ENCODE measurements at regions not wholly inside any gene's neighbourhood (a gene's known extent, or its start where the extent isn't known, plus 50 kb on each side); places are given as distances from the start of the nearest gene placed in this dataset.
"Not testable (repeated sequence)": the region's sequence is repeated elsewhere in the genome, so short reads cannot be mapped to it uniquely, and the experiment has no call there.

DNA sequence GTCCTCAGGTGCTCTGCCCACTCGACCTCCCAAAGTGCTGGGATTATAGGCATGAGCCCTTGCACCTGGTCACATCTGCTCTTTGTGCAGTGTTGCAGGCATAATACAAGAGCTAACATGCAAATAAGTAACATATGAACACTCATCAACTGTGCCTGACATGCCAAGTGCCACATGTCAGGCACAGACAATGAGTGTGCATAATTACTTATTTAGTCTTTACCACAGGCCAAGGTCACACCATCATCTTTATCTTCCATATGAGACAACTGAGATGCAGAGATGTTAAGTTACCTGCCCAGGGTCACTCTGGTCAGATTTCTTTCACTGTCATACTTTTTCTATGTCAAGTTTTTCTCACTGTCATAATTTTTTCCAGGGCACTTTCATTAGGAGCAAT lies 126.1 kb downstream of the PPIAL4G start:
- DNase-seq (ENCODE audit: low read depth in 2 of 2), result no peak

DNA sequence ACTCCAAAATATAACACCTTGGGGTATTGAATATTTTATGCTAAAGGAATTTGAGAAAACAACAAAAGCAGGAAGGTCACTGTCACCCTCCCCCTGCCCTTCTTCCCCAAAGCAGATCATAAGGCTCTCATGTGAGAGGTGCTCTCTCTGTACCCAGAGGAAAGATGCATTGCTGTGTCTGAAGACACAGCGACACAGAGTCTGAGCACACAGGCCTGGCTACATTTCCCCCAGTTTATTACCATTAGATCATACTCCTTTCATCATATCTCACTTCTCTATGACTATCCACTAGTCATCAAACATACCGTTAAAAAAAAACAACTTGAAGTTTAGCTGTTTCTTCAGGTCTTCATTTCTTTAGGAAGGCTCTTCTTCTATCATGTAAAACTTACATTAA lies 127.1 kb downstream of the PPIAL4G start:
- no peak for DNase-seq (ENCODE audit: low read depth in 2 of 2)

DNA sequence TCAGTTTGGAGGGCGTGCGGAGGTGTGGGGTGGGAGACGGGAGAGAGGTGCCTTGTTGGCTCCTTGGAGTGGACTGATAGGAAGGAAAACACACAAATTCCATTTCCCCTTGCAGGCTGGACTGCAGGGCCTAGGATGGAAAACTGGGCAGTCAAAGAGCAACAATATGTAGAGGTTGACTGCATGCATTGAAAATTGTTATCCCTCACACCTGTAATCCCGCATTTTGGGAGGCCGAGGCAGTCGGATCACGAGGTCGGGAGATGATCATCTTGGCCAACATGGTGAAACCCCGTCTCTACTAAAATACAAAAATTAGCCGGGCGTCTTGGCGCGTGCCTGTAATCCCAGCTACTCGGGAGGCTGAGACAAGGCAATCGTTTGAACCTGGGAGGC lies 128.2 kb downstream of the PPIAL4G start:
- DNase-seq (ENCODE audit: low read depth in 2 of 2), result no peak

DNA sequence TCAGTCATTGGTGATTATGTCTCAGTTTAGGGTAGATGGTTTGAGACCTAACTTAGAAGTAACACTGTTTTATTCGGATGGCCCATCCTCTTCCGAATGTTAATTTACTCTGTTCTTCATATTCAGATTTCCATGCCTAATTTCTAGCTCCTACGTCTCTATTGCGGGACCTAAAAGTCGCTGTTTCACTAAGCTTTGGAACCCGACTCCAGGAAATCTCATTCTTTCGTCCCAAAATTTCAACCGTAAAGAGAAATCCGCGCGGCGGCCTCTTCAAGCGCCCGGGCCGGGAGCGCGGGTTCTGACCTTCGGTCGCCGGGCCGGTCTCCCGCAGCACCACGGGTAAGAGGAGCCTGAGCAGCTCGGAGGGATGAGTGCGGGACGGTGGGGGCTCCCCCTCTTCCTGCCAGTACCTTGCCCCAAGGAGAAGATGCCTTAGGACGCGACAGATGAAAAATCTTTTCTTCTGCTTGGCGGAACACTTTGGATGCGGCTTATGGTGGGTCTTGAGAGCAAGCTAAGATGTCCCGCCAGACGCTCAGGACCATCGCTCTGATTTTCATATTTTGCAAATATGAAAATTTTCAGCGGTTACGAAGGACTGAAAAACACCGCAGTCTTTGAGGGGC lies 128.7 kb downstream of the PPIAL4G start:
- no peak for DNase-seq (ENCODE audit: low read depth in 2 of 2)

DNA sequence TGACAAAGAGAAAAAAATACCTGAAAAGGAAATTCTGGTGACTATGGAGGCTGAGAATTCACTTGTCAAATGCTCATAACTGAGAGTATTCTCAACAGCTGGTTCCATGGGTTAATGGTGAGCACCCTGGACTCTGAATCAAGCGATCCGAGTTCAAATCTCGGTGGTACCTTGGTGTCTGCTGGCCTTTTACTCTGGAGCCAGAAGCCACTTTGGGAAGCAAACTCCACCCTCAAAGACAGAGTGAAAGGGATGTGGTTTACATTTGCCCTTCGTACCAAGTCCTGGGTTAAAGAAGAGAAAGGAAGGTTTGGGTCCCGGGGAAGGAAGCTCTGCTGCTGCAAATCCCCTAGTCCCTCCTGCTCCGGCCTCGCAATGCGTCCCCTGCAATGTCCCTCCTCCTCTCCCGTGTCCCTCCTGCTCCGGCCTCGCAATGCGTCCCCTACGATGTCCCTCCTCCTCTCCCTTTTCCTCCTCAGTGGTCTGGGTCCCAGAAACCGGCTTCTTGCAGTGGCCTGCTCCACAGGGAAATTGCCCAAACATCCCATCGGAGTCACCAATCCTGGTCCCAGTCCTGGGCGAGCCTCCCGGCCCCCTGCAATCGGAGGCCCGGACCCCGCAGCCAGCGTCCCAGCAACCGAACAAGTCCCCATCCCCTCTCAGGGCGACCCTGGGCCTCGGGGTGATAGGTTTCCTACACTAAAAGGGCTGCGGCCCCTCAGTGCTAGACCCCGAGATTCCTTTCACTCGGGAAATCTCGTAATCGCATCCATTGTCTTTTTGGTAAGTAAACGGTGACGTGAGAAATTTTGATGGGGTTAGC lies 129.4 kb downstream of the PPIAL4G start:
- DNase-seq (ENCODE audit: low read depth in 2 of 2), result no peak

DNA sequence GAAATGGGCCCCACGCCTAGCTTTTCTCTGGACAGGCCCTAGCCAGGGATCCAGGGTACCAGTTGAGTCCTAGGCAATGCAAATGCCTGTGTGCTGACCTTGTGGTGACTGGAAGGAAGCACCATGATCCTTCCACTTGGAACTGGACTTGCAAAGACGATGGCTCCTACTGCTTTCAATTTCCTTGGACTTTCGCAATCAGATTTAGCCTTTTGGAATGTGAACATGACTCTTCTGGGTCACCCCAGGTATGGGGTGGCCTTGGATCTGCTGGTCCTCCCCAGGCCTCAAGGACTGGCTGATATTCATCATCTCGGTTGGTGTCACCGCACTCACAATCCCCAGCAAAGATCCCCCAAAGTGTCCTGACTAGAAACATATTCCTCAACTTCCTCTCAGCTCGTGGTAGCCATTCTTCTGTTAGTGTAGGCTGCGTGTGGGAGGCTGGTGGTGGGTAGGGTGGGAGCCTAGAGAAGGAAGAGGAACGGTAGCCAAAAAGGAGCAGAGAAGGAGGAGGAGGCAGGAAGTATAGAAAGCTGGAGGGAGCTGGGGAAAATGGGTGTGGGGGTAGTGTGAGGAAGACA lies 130.5 kb downstream of the PPIAL4G start:
- no peak for DNase-seq (ENCODE audit: low read depth in 2 of 2)

DNA sequence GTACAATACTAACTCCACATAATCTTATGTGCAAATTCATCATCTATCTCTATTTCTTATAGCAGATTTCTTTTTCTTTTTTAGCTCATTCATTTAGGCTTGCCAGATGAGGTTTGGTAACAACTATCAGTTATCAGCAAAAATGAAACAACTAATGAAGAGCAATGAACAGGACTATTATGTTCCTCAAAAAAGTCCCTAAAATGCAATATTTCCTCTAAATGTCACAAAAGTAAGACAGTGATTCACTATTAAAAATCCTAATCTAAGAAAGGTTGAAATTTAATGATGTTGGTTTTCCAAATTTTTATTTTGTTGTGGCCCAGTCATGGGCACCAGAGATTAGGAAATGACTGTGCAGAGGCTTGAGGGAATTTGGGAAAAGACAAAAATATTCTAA lies 135.3 kb downstream of the PPIAL4G start:
- DNase-seq (ENCODE audit: low read depth in 2 of 2), result no peak

DNA sequence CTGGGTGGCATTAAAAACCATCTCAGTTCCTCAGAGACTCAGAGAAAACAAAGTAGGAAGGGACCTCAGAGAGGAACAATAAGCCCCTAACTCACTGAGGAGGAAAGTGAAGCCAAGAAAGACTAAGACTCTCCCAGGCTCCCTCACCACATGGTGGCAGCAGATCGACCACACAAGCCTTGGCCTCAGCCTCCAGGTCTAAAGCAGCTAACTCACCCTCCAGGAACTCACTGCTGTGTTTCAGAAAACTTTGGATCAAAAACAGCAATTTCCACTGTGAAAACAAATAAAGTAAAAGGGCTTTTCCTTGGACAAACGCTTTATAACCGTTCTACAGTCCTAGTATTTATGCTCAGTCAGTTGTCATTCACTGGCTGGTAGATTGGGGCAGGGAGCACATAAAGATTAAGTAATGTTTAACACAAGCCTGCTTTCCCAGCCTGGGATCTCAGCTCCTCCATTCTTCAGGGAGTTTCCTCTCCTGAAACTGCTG lies 137.4 kb downstream of the PPIAL4G start:
- DNase-seq (ENCODE audit: low read depth in 2 of 2), result not testable (repeated sequence)

DNA sequence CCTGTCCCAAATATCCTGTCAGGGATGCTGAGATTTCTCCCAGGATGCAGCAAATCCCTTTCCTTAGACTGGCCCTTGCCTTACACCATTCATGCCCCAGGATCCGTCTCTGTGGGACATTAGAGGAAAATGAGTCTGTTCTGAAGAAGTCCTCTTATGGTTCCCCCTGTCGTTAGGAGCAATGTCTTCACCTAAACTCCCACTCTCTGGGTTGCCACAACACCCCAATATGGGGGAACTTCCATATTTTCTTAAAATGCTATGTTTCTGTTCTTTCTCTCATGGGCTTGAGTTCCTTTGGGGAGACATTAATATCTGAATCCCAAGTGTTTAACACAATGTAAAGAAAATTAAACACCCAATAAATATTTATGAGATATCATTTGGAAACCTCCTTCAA lies 138.5 kb downstream of the PPIAL4G start:
- DNase-seq (ENCODE audit: low read depth in 2 of 2), result not testable (repeated sequence)

DNA sequence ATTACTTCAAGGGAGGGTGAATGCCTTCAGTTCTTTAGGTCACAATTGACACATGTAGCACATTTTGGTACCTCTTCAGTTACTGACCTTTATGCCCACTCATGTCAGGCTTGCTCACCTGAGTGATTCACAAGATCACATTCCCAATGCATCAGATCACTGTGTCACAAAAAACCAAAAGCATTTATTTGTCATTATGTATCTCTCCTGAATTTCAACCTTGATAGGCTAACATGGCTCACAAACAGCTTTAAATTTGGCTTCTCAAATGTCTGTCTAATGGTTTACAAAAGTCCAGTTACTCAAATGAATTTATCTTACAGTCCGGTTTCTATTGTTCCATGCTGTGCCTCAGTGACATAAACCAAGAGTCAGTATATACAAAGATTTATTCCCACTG lies 141.4 kb downstream of the PPIAL4G start:
- DNase-seq (ENCODE audit: low read depth in 2 of 2), result not testable (repeated sequence)

DNA sequence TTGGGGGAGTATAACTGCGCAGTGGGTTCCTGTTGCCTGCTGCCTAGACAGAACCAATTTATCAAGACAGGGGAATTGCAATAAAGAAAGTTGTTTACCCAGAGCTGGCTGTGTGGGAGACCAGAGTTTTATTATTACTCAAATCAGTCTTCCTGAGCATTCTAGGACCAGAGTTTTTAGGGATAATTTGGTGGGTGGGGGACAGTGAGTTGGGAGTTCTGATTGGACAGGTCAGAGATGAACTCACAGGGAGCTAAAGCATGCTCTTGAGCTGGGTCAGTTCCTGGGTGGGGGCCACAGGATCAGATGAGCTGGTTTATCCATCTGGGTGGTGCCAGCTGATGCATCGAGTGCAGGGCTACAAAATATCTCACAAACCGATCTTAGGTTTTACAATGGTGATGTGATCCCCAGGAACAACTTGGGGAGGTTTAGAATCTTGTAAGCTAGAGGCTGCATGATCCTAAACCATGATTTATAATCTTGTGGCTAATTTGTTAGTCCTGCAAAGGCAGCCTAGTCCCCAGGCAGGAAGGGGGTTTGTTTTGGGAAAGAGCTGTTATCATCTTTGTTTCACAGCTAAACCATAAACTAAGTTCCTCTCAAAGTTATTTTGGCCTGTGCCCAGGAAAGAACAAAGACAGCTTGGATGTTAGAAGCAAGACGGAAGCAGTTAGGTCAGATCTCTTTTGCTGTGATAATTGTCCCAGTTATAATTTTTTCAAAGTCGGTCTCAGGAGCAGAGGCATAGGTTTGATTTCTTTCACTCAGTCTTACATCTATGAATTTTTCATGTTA lies 146.8 kb downstream of the PPIAL4G start:
- DNase-seq (ENCODE audit: low read depth in 2 of 2), result not testable (repeated sequence)

DNA sequence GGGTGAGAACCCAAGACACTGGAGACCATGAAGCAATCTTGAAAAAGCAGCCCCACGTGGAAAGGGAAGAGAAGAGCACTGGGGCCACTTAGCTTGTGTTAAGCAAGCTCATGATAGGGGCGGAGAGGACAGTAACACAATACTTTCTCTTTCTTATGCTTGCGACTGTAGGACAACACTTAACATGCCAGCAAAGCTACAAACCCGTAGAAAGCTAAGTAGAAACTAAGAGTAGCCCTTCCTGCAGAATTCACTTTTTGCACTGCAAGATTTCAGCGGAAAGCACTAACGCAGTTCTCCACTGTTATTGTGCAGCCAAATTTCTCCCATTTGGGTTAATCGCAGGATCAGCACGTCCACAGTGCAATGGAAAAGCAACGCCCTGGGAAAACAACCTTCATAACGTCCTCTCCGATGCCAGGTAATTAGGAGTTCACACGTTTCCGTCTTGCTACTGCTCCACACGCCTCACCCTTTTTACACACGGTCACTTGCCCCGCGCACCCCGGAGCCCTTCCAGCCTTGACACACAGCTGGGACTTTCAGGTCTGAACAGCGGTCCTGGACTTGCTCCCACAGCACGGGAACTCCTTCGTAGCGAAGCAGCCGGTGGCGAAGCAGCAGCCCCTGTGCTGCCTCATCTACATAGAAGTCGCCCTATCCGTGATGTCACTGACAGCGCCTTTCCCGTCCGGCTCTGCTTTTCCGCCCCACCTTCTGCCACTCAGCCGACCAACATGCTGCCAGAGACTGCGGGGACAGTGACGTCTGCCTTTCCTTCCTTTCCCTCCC lies 148.6 kb downstream of the PPIAL4G start:
- peak; percentile 70 to 77 for DNase-seq (ENCODE audit: low read depth in 2 of 2)

DNA sequence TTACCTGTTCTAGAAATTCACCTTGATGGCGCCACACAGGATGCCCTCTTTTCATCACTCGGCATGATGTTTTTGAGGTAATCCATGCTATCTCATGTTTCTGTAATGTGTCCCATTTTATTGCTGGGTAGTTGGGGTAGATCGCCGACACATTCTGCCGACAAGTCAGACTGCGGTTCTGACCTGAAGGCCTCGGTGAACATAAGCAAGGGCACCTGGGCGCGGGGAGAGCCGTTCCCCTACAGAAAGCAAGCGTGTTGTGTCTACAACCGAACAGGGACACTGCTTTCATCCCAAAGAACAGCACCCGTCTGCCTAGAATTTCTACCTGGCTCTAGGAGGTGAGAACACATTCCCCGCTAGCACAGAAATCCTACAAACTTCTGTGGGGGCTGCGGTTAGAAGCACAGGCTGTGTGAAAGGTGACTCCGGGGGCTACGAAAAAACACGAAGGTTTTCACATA lies 149.2 kb downstream of the PPIAL4G start:
- no peak for DNase-seq (ENCODE audit: low read depth in 2 of 2)

DNA sequence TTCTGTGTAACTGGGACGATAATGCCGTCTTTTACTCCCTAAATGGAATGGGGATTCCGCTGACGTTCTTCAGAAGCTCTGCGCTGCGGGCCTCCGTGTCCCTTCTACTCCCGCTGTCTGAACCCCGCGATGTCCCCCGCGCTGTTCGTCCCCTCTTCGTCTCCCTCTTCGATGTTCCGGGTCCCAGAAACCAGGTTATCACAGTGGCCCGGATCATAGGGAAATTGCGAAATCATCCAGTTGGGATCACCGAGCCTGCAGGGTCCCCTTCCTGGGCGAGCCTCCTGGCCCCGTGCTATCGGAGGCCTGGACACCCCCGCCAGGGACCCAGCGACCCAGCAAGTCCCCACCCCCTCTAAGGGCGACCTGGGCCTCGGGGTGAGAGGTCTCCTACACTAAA lies 154.2 kb downstream of the PPIAL4G start:
- no peak for DNase-seq (ENCODE audit: low read depth in 2 of 2)

DNA sequence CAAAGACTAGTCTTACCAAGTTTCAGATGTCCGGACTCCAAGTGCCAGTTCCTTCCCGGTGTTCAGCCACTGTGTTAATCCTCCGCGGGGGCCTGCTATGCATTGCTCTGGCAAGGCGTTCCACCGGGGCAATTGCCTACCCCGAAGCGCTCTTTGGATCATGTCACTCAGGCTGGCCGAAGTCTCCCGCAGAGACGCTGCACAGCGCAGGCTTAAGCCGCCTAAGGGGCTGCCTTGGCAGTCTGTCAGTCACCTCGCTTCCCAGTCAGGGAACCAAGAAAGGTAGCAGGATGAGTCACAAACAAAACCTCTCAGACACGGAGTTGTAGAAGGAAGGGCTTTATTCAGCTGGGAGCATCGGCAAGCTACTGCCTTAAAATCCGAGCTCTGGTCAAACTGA lies 158.1 kb downstream of the PPIAL4G start:
- not testable (repeated sequence) for DNase-seq (ENCODE audit: low read depth in 2 of 2)

DNA sequence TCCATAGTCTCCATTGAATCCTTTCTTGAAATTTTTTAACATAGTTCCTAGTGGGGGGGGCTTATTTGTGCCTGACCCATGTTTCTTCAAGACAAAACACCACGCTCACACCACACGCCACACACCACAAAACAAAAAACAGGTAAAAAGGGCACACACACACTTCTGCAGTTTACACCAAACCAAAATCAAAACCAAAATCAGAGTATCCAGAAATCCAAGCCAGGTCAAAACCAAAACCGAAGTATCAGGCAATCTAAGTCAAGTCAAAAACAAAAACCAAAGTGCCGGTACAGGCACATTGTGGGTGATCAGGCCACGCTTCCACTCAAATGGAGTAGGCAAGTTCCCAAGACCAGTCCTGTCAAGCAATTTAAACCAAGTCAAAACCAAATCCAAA lies 158.6 kb downstream of the PPIAL4G start:
- DNase-seq (ENCODE audit: low read depth in 2 of 2), result not testable (repeated sequence)

DNA sequence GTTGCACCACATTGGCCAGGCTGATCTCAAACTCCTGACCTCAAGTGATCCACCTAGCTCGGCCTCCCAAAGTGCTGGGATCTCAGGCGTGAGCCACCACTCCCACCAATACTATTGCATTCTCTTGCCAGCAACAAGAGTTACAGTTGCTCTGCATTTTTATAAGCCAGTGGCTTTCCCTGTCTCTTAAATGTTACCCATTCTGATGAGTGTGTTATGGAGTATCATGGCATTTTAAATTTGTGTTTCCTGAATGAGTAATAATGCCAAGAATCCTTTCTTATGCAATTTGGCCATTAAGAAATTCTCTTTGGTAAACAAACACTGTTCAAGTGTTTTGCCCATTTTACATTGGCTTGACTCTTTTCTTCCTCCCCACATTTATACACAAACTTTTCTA lies 163.0 kb downstream of the PPIAL4G start:
- not testable (repeated sequence) for DNase-seq (ENCODE audit: low read depth in 2 of 2)

DNA sequence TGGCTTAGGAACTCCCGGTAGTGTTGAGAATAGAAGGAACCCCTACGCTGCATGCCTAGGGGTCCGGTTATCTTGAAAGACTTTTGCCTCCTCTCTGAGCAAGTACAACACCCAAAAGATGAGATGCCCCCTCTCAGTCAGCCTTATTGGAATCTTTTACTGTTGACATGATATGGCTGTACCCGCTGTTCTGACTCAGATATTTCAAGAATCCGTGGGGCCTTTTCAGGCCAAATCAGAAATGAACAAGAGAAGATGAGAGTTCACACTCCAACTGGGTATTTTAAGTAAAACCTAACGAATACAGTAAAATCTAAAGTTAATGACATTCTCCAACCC lies 164.2 kb downstream of the PPIAL4G start:
- no peak for DNase-seq (ENCODE audit: low read depth in 2 of 2)

DNA sequence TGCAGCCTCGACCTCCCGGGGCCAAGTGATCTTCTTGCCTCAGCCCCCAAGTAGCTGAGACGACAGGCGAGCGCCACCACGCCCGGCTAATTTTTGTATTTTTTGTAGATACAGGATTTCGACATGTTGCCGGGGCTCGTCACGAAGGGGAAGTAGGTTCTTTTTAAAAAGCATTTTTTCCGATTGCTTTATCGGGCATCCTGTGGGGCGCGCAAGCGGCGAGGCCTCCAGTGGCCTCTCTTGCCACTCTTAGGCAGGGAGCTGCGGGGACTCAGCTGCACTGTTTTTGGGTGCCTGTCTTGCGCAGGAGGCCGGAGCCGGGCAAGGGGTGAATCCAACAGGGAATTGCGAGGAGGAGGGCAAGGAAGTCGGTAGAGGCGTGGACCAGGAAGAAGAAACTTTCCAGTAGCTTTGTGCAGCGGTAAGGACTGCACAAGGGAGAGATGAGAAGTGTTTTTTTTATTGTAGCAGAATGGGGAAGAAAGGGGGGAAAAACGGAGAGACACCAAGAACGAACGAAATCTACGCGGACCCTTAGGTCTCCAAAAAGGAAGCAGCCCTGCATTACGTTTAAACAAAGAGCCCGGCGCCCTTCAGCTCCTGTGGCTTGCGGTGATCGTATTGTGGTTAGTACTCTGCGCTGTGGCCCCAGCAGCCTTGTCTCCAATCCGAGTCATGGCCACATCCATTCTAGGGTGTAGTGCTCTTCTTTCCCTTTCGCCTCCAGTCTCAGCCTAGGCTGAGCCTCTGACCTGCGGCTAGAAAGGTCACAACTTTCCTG lies 164.8 kb downstream of the PPIAL4G start:
- DNase-seq (ENCODE audit: low read depth in 2 of 2), result peak; percentile 56 to 58

DNA sequence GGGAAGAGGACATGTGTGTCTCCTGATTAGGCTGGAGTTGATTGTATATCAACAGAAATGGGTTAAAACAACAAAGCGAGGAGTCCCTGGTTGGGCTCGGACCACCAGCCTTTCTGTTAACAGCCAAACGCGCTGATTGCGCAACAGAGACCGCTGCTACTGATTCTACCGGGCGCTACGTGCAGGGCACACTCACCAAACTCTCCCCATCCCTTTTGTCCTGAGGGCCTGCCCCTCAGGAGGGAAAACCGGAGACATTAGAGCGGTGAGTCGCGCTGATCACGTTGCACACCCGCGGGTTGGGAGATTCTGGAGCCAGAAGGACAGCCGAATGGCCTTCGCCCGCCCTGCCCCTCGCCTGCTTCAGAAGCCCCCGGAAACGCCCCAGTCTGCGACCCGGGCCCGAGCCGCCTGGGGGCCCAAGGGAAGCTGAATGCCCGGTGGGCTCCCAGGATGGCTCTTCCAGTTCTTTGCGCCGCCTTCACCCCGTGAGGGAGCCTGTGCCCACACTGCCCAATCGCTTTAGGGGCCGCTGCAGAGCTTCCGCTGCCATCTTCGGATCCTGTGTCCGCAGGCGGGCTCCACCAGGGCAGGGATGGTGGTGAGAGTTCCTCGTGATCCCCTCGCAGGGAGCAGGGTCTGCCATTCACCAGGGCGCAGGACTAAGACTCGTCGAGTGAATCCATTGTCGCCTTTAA lies 165.4 kb upstream of the NBPF11 start:
- no peak for DNase-seq (ENCODE audit: low read depth in 2 of 2)

All from stimulated activated CD4-positive, alpha-beta T cell treated with anti-CD3 and anti-CD28 coated beads, Interleukin-4, amount 100 ng/mL, for 48 hours (primary cell).